Hypothalamus (tissue), 51 donors: ENCODE measurements at regions not wholly inside any gene's neighbourhood (a gene's known extent, or its start where the extent isn't known, plus 50 kb on each side); places are given as distances from the start of the nearest gene placed in this dataset.

Source experiments
- DNase-seq, 51 donors: peaks; one replicate each; lab custom pipeline; 2025; lab: John Stamatoyannopoulos, UW

DNA sequence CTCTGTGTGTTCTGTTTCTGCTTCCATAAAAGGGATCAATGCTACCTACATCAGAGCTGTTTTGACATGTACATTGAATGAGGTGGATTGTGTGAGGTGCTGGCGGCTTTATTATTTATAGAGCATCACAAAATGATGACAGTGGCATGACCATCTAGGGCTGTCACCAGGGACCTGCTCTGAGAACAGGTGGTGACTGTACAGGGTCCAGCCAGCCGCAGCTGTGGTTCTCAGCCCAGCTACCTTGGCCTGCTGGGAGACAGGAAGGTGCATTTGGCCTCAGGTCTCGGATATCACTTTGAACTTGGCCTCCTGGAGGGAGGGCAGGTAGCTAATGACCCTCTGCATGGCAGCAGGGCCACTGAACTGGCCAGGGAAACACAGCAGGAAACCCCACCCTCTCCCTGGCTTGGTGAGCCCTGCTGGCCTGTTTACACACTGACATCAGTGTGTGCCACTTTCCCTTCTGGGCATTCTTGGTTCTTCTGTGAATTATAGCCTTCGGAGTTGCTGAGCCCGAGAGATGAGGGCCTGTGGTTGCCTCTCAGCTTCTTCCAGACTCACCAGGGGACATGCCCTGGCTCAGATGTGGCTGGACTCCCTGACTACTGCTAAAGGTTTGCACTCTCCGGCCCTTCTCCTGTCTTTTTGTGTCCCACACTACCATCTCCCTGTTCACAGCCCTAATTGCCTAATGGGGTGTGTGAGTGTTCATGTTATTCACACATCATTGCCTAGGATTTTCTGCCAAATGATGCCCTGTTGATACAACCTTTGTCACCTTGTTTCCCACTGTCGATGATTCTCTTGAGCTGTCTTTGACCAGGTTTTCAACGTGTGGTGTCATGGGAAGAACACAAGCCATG lies 109.2 kb upstream of the RAB12 start:
- no peak for DNase-seq

DNA sequence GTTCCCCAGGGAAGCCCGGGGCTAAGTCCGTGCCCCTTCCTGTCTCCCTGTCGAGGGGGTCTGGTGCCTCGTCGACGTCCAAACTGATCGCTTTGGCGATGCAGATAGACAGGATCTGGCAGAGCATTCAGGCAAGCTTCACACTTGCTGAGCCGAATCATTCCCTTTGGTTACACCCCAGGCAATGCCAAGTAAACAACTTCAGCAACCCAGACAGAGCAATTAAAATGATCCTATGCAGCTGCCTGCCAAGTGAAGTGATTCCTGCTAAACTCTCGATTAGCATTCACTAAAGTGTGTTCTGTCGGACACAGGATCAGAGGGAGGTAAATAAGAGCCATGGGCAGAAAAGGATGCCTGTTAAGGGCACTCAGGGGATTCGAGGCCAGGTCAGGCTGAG lies 108.2 kb upstream of the RAB12 start:
- DNase-seq: no peak

DNA sequence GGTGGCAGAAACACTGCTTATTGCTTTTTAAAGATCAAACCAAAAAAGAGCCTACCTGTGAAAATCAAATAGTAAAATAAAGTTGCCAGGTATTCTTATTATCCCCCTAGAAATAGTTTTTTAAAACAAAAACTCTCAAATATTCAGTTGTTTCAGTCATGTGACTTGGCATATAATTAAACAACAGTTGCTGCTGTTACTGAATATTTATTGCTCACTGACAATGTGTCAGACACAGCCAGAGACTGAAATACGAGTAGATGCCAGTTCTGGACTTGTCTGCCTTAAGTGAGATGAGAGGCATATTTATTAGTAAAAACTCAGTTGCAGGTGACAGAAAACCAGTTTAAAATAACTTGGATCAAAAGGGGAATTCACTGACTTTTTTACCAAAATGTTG lies 106.0 kb upstream of the RAB12 start:
- DNase-seq: no peak

DNA sequence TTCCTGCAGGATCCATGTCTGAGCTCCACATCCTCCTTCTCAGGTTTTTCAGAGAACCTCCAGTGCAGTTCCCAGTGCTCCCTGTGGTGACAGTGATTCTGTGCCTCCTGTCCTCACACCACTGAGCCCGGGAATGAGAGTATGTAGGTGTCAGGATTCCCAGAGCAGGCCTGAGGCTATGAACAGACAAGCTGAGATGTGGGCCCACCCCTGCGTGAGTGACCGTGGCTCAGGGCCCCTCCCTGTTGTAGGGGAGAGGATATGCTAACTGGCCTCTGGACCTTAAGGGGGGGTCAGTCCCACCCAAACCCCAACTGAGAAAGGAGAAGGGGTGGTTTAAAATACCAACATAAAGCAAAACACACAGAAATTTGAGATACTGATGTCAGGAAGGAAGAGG lies 104.8 kb upstream of the RAB12 start:
- DNase-seq: no peak

DNA sequence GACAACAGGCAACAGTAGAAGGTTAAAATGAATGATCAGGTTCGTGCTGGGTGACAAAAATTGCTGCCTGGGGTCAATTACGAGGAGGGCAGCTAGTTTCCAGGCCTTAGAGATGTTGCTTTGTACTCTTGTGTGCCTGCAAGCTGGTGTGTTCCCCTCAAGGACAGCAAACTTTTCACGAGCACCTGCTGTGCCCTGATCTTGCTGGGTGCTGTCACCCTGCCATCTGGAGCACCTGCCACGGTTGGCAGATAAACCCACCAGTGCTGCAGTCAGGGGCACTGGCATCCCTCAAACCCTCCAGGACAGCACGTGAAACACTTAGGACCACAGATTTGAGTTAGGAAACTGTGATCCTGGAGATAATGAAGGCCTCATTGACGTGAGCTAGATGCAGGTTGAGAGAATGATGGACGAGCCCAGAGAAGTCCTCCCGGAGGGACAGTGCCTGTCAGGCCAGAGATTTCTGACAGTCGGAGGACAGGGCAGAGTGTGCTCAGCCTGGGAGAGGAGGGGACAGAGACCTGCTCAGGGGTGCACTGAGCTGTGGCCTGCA lies 104.3 kb upstream of the RAB12 start:
- DNase-seq: no peak

DNA sequence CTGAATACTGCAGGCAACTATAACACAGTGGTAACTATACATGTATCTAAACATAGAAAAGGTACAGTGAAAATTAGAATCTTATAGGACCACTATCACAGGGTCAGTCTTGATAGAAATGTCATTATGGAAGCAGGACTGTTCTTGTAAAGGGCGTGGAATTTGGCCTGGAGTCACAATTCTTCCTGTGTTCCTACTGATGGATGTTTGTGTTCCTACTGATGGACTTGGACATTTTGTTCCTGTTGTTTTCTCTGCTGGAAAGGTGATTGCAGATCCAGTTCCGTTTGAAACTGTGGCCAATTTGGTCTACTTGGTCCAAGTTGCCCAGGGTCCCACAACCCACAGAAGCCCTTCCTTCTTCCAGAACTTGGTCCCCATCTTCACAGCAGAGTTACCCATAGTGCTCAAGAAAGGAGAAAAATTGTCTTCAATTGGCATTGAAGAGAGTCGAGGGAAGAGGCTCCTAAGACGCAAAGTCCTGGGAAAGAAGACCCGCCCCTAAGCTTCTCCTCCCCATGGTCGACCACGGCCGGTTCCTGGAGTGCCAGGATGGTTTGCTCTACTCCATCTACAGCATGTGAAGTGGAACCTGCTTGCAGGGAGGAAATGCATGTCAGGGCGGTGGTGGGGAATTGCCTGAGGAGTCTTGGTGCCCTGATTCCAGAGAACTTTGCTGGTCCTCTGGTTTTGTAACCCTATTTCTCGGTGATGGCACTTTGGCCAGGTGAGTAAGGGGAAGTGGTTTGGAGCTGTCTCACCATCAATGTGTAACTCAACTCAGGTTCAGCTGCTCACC lies 102.8 kb upstream of the RAB12 start:
- no peak for DNase-seq

DNA sequence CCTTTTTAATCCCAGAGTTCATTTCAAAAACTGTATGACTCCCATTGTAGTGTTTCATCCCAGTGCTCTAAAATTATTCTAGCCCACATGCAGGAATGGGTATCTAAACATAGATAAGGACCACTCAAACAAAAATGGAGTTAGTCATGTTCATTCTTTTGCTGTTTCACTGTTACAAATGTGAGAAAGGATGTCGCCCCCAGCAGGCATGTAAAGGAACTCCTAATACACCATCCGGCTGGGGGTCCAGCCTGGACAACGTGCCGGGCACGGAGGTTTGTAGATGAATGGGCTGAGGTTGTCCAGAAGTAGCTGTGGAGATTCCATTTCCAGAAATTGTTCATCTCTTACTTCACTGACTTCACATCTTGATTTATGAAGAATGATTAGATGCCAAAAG lies 101.9 kb upstream of the RAB12 start:
- no peak for DNase-seq

DNA sequence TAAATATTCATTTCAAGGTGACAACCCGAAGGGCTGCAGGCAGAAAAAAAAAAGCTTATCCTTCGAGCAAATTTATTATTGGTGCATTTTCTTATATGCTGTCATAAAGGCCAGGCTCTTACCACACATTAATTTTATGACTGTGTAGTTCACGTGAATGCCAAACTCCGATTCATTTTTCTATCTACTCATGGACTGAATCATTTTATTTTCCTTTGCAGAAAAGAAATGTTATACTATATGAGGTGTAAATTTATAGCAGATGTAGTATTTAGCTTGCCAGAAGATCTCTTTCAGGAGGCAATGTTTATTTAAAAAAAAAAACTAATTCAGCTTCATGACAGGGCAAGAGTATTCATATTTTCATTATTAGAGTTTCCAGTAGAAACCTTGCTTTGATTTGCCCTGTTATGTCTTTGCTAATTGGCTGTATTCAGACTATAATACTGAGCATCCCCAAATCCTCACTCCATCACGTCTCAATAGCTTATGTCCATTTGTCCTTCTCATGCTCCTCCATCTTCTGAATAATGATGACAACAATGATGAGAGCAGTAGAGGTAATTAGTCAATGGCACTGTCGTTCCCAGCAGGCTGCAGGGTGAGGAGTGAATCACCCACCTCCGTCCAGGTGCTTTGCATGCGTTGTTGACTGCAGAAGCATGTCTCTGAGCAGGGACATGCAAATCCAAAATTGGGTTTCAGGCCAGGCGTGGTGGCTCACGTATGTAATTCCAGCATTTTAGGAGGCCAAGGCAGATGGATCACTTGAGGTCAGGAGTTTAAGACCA lies 101.1 kb upstream of the RAB12 start:
- no peak for DNase-seq

DNA sequence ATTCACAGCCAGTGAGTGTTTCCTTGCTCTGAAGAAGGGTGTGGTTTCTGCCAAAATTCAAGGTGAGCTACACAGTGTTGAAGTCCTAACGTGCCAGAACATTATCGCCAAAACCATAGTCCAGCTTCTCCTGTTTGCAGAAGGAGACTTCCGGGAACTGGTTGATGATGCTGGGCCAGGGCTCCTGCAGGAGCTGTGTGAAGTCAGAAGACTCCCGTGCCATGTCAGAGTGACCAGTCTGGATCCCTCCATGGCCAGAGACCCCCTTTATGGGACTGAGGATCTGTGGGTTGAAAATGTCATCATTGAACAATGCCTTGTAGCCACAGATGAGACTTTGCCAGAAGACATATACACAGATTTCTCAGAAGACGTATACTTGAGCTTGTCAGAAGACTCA lies 96.0 kb upstream of the RAB12 start:
- no peak for DNase-seq

DNA sequence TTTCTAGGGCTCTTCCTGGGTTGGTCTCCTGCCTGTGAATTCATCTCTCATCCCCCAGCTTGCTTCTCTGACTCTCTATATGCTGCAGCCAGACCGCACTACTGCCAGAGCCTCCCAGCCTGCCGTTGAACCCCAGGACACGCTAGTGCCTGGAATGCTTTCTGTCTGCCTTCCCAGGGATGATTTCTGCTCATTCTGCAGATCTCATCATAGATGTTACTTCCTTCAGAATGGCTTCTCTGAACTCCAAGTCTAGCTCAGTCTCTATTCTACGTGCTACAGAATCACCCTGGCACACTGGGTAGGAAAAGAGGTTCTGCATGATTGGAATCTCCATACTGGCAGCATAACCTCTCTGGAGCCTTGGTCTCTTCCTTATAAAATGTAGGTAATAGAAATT lies 94.8 kb upstream of the RAB12 start:
- DNase-seq: no peak

DNA sequence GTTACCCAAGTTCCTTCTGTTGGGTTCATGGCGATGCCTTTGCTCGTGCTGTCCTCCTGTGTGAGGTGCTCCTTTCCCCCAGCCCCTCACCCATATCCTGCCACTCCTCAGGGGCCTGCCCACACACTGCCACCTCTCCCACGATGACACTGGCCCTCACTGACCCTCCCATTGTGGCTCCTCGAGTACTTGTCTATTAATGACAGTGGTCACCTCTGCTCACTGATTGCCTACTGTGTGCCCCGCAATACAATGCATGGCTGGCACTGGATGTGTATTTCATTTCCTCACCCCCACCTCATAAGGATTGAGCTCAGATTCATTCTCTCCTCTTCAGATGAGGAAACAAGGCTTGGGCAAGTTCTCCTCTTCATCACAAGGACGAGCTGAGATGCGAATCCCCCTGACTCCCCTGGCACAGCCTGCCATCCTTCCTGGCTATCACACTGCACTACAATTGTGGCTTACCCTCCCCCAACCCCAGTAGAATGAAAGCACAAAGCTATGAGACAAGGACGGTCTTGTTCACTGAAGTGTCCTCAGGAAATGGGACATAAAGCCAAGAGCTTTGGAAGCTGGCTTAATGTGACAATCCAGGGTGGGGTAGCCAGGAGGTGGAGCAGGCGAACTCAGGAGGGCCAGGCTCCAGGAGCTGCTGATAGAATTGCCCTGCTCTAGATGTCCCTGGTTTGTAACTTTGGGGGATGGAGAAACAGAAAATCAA lies 93.9 kb upstream of the RAB12 start:
- DNase-seq: peak in 1 of 51 donors; percentile 8

DNA sequence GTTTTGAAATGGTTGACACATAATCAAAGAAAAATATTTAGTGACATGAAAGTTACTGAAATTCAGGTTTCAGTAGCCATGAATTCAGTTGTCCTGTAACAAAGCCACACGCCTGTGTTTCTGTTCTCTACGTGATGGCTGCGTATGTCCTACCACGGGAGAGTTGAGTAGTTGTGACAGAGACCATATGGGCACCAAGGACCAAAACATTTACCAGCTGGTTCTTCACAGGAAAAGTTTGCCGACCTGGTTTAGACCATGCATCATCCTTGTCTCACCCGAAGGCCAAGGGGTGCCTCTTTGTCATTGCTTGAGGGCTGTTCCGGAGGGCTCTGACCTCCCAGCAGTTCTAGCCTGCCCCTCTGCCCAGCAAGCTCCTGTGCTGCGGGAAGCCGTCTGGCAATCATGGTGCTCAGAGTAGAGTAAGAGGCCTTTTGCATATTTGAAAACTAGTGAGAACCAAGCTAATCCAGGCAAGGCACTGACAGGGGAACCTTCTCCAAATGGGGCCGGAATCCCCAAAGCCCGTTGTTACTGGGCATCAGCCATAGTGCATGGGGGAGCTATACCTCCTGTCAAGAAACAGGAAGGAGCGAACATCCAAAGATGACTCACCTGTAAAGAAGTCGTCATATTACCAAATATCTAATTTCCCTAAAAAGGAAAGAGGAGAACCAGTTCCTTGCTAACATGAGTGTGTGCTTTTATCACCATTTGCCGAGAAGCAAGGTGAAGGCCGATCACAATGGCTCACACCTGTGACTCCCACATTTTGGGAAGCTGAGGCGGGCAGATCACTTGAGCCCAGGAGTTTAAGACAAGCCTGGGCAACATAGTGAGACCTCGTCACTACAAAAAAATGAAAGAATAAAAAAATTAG lies 92.6 kb upstream of the RAB12 start:
- DNase-seq: no peak

DNA sequence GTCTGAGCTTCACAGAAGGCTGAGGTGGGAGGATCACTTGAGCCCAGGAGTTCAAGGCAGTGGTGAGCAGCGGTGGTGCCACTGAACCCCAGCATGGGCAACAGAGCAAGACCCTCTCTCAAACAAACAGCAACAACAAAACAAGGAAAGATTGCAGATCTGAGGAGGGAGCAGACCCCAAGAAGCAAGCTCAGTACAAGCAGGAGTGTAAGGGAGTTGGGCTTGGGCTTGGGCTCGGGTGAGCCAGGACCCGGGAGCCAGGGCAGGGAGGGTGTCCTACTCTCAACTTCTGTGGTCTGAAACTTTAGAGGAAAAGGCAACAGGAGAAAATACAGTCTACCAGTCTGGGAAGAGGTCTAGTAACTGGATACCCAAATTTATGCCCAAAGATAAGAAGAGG lies 92.0 kb upstream of the RAB12 start:
- DNase-seq: no peak

DNA sequence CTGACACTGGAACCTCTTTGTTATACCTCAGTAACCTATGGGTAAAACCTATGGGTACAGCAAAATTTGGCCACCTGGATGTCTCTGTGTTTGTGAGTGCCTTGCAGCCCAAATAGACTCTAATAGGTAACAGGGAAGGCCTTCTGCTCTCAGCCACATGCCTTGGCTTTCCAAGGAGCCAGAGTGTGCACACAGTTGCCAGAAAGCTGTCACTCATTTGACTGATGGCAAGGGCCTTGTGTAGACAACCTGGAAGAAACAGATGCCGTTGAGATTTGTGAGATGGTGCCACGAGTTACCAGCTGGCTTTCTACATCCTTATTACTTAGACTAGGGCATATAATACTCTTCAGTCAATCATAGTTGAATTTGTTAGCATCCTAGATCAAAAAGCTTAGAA lies 90.1 kb upstream of the RAB12 start:
- no peak for DNase-seq

DNA sequence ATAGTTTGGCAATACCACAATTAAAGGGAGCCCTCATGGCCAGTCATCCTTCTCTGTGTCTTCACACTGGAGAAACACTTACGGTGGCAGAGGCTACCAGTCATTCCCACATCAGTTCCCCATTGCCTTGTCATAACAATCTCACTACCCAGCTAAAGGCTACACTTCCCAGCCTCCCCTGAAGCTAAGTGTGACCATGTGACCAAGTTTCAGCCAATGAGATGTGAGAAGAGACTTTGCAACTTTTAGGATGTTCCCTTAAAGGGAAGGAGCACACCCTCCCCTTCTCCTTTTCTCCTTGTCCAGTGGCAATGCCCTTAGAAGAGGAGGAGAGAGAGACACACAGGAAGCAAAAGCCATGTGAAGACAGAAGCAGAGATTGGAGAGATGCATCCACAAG lies 89.0 kb upstream of the RAB12 start:
- no peak for DNase-seq

DNA sequence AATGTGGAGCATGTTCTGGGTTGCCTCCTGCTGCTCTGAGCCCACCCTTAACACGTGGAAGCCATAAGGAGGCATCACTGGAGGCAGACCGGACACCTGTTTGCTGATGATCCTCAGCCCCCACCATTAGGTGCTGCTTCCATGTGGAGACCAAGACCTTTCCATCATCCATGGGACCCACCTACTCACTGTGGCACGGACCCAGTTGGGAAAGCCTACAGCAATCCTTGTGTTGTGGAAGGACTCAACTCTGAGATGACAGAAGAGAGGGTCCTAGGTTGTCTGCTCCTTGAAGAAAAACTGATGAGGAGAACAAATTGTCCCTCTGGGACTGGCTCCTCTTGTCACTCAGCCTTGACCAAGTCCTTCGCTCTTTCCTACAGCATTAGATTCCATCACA lies 86.5 kb upstream of the RAB12 start:
- no peak for DNase-seq

DNA sequence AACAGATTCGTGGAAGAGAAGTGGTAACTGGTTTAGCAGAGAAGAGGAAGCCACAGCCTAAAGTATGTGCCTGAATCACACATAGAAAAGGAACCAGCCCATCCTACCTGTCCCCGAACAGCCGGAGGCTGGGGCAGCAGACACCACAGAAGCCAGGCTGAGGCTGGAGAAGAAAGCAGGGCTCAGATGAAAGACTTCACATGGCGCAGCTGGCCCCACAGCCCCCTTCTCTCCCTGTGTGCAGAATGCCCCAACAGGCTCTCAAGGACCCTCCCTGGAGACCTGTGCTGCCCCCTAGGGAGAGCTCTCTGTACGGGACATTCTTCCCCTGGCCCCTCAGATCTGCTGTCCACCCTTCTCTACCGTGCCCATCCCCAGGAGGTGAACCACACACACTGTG lies 83.5 kb upstream of the RAB12 start:
- no peak for DNase-seq

DNA sequence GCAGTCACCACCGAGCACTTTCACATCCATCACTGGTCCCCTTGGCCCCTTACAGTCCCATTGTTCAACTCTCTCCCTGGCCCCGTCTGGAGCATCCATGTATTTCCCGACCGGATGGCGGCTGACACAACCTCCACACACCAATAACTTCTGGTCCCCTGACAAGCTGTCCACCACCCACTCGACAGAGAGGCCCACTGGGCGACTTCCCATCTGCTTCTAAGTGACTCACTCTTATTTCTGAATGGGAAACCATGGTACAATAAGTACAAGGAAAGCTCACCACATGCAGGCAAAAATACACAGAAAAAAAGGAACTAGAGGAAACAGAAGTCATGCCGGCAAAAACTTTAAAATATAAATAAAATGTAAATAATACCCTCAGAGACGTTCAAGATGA lies 82.9 kb upstream of the RAB12 start:
- DNase-seq: peak in 2 of 51 donors; percentile 10 to 40

DNA sequence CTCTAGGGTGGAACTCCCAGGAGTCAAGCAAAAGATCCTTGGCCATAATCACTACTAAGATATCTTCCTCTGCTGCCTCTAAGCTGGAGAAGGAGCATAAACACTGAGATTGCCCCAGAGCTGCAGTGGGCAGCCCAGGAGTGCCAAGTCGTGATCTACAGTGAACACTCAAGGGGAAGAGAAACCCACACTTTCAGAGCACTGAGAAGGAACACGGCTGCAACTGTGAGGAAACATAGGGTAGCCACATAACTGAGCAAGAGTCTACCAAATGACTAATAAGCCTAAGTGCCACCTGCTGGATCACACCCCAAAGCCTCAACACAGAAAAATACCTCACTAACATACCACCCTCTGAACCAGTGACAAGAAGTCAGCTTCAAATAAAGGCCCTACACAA lies 79.6 kb upstream of the RAB12 start:
- no peak for DNase-seq
